A673 (cell line): ENCODE measurements at regions not wholly inside any gene's neighbourhood (a gene's known extent, or its start where the extent isn't known, plus 50 kb on each side); places are given as distances from the start of the nearest gene placed in this dataset.
A peak's percentile ranks its signal among the peaks of the same experiment; 100 is the strongest.

Experiments used
- BruUV-seq: library from RNA; stranded (reverse); fragments of 400-500 nt; replicated peaks from 2 replicates; lab custom pipeline; 2021; lab: Mats Ljungman, UMichigan
- CTCF ChIA-PET: fragments of 300-600 bp; sonication (Branson Sonifier 250); formaldehyde crosslinking; loops from one replicate; lab custom pipeline; 2022; ENCODE audit warnings: antibody characterized with exemption; lab: Charles Lee
- POLR2A ChIA-PET: fragments of 300-600 bp; sonication (Branson Sonifier 250); formaldehyde crosslinking; loops from one replicate; lab custom pipeline; 2022; ENCODE audit warnings: antibody characterized with exemption; ENCODE audit not compliant: low non-redundant PET; lab: Charles Lee
- DNase-seq: peaks from one replicate; pipeline ENCODE4 v3.0.0-alpha.2; 2015; ENCODE audit warnings: low spot score
- H3K27ac ChIP-seq: fragments of 200-600 bp; sonication (generic); 2 replicates; pipeline ENCODE4 v1.5.1; 2016; ENCODE audit warnings: mixed run types, low read depth, mild to moderate bottlenecking, mixed read lengths, antibody characterized with exemption, low read length; ENCODE audit not compliant: poor library complexity, severe bottlenecking
- H3K27me3 ChIP-seq: fragments of 200-600 bp; sonication (generic); replicated peaks from 2 replicates; pipeline ENCODE4 v1.6.1; 2017; ENCODE audit warnings: mixed run types, low read depth, mild to moderate bottlenecking, mixed read lengths, antibody characterized with exemption, low read length; ENCODE audit not compliant: insufficient read depth, poor library complexity
- H3K36me3 ChIP-seq: fragments of 200-600 bp; sonication (generic); 2 replicates; pipeline ENCODE4 v1.6.1; 2016; ENCODE audit warnings: mixed run types, mild to moderate bottlenecking, mixed read lengths, antibody characterized with exemption, low read length; ENCODE audit not compliant: insufficient read depth, poor library complexity, severe bottlenecking
- H3K4me1 ChIP-seq: fragments of 200-600 bp; sonication (generic); 2 replicates; pipeline ENCODE4 v1.6.1; 2017; ENCODE audit warnings: mixed run types, mild to moderate bottlenecking, mixed read lengths, antibody characterized with exemption, low read length; ENCODE audit not compliant: insufficient read depth, poor library complexity, severe bottlenecking
- H3K4me3 ChIP-seq: fragments of 200-600 bp; sonication (generic); 2 replicates; pipeline ENCODE4 v1.5.1; 2016; ENCODE audit warnings: low read depth, mixed run types, mild to moderate bottlenecking, mixed read lengths, low read length; ENCODE audit not compliant: poor library complexity, severe bottlenecking
- H3K9me3 ChIP-seq: fragments of 200-600 bp; sonication (generic); 2 replicates; pipeline ENCODE4 v1.6.1; 2016; ENCODE audit warnings: mixed run types, low read depth, mild to moderate bottlenecking, mixed read lengths, antibody characterized with exemption, low read length; ENCODE audit not compliant: poor library complexity, severe bottlenecking
- CTCF ChIP-seq: fragments of 300-800, 200-600 bp; sonication (generic); conservative IDR thresholded peaks from 2 replicates; pipeline ENCODE4 v1.5.1; 2017; ENCODE audit warnings: low read depth, mild to moderate bottlenecking, antibody characterized with exemption, low read length, moderate library complexity, mixed read lengths
- EZH2 ChIP-seq: fragments of 200-600 bp; sonication (generic); IDR thresholded peaks from 2 replicates; pipeline ENCODE4 v1.6.1; 2017; ENCODE audit warnings: borderline replicate concordance, low read depth, mild to moderate bottlenecking, mixed read lengths, antibody characterized with exemption, low read length; ENCODE audit not compliant: poor library complexity, severe bottlenecking
- intact Hi-C: fragments of 100-400 bp; cut with micrococcal nuclease; formaldehyde crosslinking; loops from one replicate; pipeline ENCODE4 v1.10.0; 2022; ENCODE audit not compliant: unreplicated experiment

- POLR2A ChIA-PET = interaction anchor here (0.6 kb wide), 1 partner anchor 31 kb away, joined by 4 read pairs; no protein-coding TSS in a partner anchor
- no peak for TF ChIP-seq EZH2
- no peak for TF ChIP-seq CTCF
These were observed 232.1 kb upstream of the STK17B start for GRCh38 chr2:196403471-196403870.

GRCh38 chr2:196404276-196404675 lies 232.9 kb upstream of the STK17B start:
- ChIA-PET CTCF (interaction anchor here (0.7 kb wide), 1 partner anchor 326 kb away, joined by 3 read pairs; no protein-coding TSS in a partner anchor), POLR2A (interaction anchor here (0.7 kb wide), 1 partner anchor 82 kb away, joined by 3 read pairs; no protein-coding TSS in a partner anchor)
- TF ChIP-seq CTCF = peak; percentile 30; the same call in 1 of the 2 replicates
- no peak for TF ChIP-seq EZH2
- no peaks in the 10 kb centered on the region for H3K36me3 ChIP-seq
- BruUV-seq = no TSS peak
- no peak overlapping the region for H3K4me3 ChIP-seq
- H3K27me3 ChIP-seq = no peaks in the 10 kb centered on the region
- no peaks in the 10 kb centered on the region for H3K9me3 ChIP-seq
- peaks cover 33% of the 10 kb centered on the region for H3K4me1 ChIP-seq
- no peak overlapping the region for H3K27ac ChIP-seq
- peak; percentile 41 for DNase-seq
- intact Hi-C loops = no loop called here

More at GRCh38 chr2:196403471-196403870, 232.1 kb upstream of the STK17B start:
- no peaks in the 10 kb centered on the region for H3K36me3 ChIP-seq
- no peaks in the 10 kb centered on the region for H3K9me3 ChIP-seq
- peak overlapping the region; percentile 48 for H3K27ac ChIP-seq
- BruUV-seq = no TSS peak
- H3K4me1 ChIP-seq = peaks cover 39% of the 10 kb centered on the region
- no peaks in the 10 kb centered on the region for H3K27me3 ChIP-seq
- DNase-seq = peak; percentile 49
- no peak overlapping the region for H3K4me3 ChIP-seq
- CTCF ChIA-PET = no interaction called here
- intact Hi-C loops = no loop called here

GRCh38 chr2:196407675-196408264 lies 231.7 kb upstream of the CCDC150 start:
- BruUV-seq = no TSS peak
- CTCF ChIA-PET = no interaction called here
- POLR2A ChIA-PET = no interaction called here

More at GRCh38 chr2:196407675-196408264, 231.7 kb upstream of the CCDC150 start:
- DNase-seq = no peak
- H3K27me3 ChIP-seq = no peaks in the 10 kb centered on the region
- H3K27ac ChIP-seq = no peak overlapping the region
- no peaks in the 10 kb centered on the region for H3K36me3 ChIP-seq
- no peaks in the 10 kb centered on the region for H3K9me3 ChIP-seq
- no peak overlapping the region for H3K4me3 ChIP-seq
- no peak for TF ChIP-seq CTCF
- TF ChIP-seq EZH2 = no peak
- intact Hi-C loops = no loop called here
- peaks cover 13% of the 10 kb centered on the region for H3K4me1 ChIP-seq
